HEK293T (cell line): ENCODE measurements at regions not wholly inside any gene's neighbourhood (a gene's known extent, or its start where the extent isn't known, plus 50 kb on each side); places are given as distances from the start of the nearest gene placed in this dataset.

Experiments
- BHLHE40 ChIP-seq: fragments of 450-650 bp; IDR thresholded peaks from 2 replicates; pipeline ENCODE4 v1.6.1; 2016; ENCODE audit warnings: mild to moderate bottlenecking, moderate library complexity, borderline replicate concordance
- CTBP1 ChIP-seq: fragments of 450-650 bp; IDR thresholded peaks from 2 replicates; pipeline ENCODE4 v1.6.1; 2016; ENCODE audit warnings: borderline replicate concordance
- ELF4 ChIP-seq: fragments of 450-650 bp; IDR thresholded peaks from 2 replicates; pipeline ENCODE4 v1.6.1; 2017; ENCODE audit warnings: antibody characterized with exemption
- FOXK2 ChIP-seq: fragments of 450-650 bp; IDR thresholded peaks from 2 replicates; pipeline ENCODE4 v1.6.1; 2016; ENCODE audit warnings: mild to moderate bottlenecking
- FOXM1 ChIP-seq: fragments of 450-650 bp; IDR thresholded peaks from 2 replicates; pipeline ENCODE4 v1.6.1; 2017; ENCODE audit warnings: mild to moderate bottlenecking, borderline replicate concordance
- L3MBTL2 ChIP-seq: fragments of 450-650 bp; conservative IDR thresholded peaks from 2 replicates; pipeline ENCODE4 v1.6.1; 2016; ENCODE audit warnings: mild to moderate bottlenecking
- NFRKB ChIP-seq: fragments of 450-650 bp; IDR thresholded peaks from 2 replicates; pipeline ENCODE4 v1.6.1; 2016; ENCODE audit warnings: mild to moderate bottlenecking, moderate library complexity
- SP1 ChIP-seq: fragments of 450-650 bp; IDR thresholded peaks from 2 replicates; pipeline ENCODE4 v1.6.1; 2017
- SUZ12 ChIP-seq: fragments of 450-650 bp; IDR thresholded peaks from 2 replicates; pipeline ENCODE4 v1.6.1; 2016; ENCODE audit warnings: mild to moderate bottlenecking
- TARDBP ChIP-seq: fragments of 450-650 bp; IDR thresholded peaks from 2 replicates; pipeline ENCODE4 v1.6.1; 2016
- ZNF384 ChIP-seq: fragments of 450-650 bp; IDR thresholded peaks from 2 replicates; pipeline ENCODE4 v1.6.1; 2016
- TF ChIP-seq, protein P1 (sequence below): fragments of 450-650 bp; IDR thresholded peaks from 2 replicates; pipeline ENCODE4 v1.6.1; 2016

DNA sequence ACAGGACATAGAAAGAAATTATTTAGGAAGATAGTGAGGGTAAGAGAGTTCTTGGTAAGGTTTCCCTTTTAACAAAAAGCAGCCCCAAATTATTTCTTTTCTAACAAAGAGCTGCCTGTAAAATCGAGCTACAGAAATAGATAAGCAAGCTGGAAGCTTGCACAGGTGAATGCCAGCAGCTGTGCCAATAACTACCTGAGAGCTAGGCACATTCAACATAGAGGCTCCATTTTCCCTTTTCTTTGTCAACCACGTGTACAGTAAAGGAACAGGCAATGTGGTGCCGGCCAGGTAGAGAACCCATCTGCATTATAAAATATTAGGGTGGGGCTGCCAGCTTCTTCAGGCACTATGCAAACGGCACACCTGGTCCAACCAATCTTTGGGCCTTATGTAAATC, 341.6 kb upstream of the JAG1 start:
- TF ChIP-seq L3MBTL2 (no peak), SP1 (no peak), FOXM1 (no peak), NFRKB (no peak), CTBP1 (no peak), FOXK2 (no peak), TARDBP (no peak), ELF4 (no peak), BHLHE40 (no peak), SUZ12 (no peak), ZNF384 (no peak)
- TF ChIP-seq, protein P1, sequence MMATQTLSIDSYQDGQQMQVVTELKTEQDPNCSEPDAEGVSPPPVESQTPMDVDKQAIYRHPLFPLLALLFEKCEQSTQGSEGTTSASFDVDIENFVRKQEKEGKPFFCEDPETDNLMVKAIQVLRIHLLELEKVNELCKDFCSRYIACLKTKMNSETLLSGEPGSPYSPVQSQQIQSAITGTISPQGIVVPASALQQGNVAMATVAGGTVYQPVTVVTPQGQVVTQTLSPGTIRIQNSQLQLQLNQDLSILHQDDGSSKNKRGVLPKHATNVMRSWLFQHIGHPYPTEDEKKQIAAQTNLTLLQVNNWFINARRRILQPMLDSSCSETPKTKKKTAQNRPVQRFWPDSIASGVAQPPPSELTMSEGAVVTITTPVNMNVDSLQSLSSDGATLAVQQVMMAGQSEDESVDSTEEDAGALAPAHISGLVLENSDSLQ: no peak
